ENCODE measurements at regions not wholly inside any gene's neighbourhood (a gene's known extent, or its start where the extent isn't known, plus 50 kb on each side); places are given as distances from the start of the nearest gene placed in this dataset.
"Not testable (repeated sequence)": the region's sequence is repeated elsewhere in the genome, so short reads cannot be mapped to it uniquely, and the experiment has no call there.

GRCh38 chr6:85068221-85068620 is 303.8 kb upstream of the TBX18 start:
- no peak for DNase-seq

- DNase-seq = no peak
Observed at GRCh38 chr6:85066266-85066665, 301.9 kb upstream of the TBX18 start.

- no peak for DNase-seq
Observed at GRCh38 chr6:85065831-85066230, 301.4 kb upstream of the TBX18 start.

GRCh38 chr6:85063611-85064010 is 299.2 kb upstream of the TBX18 start:
- DNase-seq = no peak

- no peak for DNase-seq
Observed at GRCh38 chr6:85062884-85063283, 298.5 kb upstream of the TBX18 start.

- no peak for DNase-seq
Observed at GRCh38 chr6:85058806-85059205, 294.4 kb upstream of the TBX18 start.

- no peak for DNase-seq
Observed at GRCh38 chr6:85050149-85050548, 285.8 kb upstream of the TBX18 start.

GRCh38 chr6:85049282-85049681 is 284.9 kb upstream of the TBX18 start:
- no peak for DNase-seq

- no peak for DNase-seq
Observed at GRCh38 chr6:85047818-85048217, 283.4 kb upstream of the TBX18 start.

GRCh38 chr6:85045767-85046166 is 281.4 kb upstream of the TBX18 start:
- DNase-seq = not testable (repeated sequence)

- DNase-seq = no peak
Observed at GRCh38 chr6:85044361-85044760, 280.0 kb upstream of the TBX18 start.

- no peak for DNase-seq
Observed at GRCh38 chr6:85041376-85041775, 277.0 kb upstream of the TBX18 start.

GRCh38 chr6:85037221-85037620 is 272.8 kb upstream of the TBX18 start:
- DNase-seq = no peak

- DNase-seq = no peak
Observed at GRCh38 chr6:85035766-85036165, 271.4 kb upstream of the TBX18 start.

GRCh38 chr6:85033547-85033946 is 269.1 kb upstream of the TBX18 start:
- no peak for DNase-seq

GRCh38 chr6:85026021-85026420 is 261.6 kb upstream of the TBX18 start:
- no peak for DNase-seq

- DNase-seq = no peak
Observed at GRCh38 chr6:85023721-85024120, 259.3 kb upstream of the TBX18 start.

- no peak for DNase-seq
Observed at GRCh38 chr6:85017352-85017751, 253.0 kb upstream of the TBX18 start.

- no peak for DNase-seq
Observed at GRCh38 chr6:85016726-85017125, 252.3 kb upstream of the TBX18 start.

- peak; percentile 5 for DNase-seq
Observed at GRCh38 chr6:85015396-85015990, 251.1 kb upstream of the TBX18 start.

- DNase-seq = no peak
Observed at GRCh38 chr6:85010865-85011264, 246.5 kb upstream of the TBX18 start.

- no peak for DNase-seq
Observed at GRCh38 chr6:85008296-85009009, 244.1 kb upstream of the TBX18 start.

GRCh38 chr6:85006362-85006761 is 242.0 kb upstream of the TBX18 start:
- no peak for DNase-seq

- DNase-seq = no peak
Observed at GRCh38 chr6:85005494-85005893, 241.1 kb upstream of the TBX18 start.

Data from NCI-H2227 treated with DMSO at 0.1 percent for 48 hours (cell line).